ENCODE measurements at regions not wholly inside any gene's neighbourhood (a gene's known extent, or its start where the extent isn't known, plus 50 kb on each side); places are given as distances from the start of the nearest gene placed in this dataset.
"Not testable (repeated sequence)": the region's sequence is repeated elsewhere in the genome, so short reads cannot be mapped to it uniquely, and the experiment has no call there.

GRCh38 chr16:58882292-58882691, 148.2 kb upstream of the GOT2 start (continued):
- TF ChIP-seq, protein P1, sequence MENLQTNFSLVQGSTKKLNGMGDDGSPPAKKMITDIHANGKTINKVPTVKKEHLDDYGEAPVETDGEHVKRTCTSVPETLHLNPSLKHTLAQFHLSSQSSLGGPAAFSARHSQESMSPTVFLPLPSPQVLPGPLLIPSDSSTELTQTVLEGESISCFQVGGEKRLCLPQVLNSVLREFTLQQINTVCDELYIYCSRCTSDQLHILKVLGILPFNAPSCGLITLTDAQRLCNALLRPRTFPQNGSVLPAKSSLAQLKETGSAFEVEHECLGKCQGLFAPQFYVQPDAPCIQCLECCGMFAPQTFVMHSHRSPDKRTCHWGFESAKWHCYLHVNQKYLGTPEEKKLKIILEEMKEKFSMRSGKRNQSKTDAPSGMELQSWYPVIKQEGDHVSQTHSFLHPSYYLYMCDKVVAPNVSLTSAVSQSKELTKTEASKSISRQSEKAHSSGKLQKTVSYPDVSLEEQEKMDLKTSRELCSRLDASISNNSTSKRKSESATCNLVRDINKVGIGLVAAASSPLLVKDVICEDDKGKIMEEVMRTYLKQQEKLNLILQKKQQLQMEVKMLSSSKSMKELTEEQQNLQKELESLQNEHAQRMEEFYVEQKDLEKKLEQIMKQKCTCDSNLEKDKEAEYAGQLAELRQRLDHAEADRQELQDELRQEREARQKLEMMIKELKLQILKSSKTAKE (IDR thresholded peaks at IDR 0.05; ENCODE audit: low read depth, poor library complexity, severe bottlenecking): peak; percentile 19
- TF ChIP-seq RELB (IDR thresholded peaks at IDR 0.05; ENCODE audit: low read depth) (peak; percentile 66), SPI1 (IDR thresholded peaks at IDR 0.05; ENCODE audit: borderline replicate concordance, insufficient read depth, low read depth, low read length) (peak; percentile 24; the same call in 1 of the 2 replicates), JUNB (IDR thresholded peaks at IDR 0.05) (peak; percentile 39), MEF2A (IDR thresholded peaks at IDR 0.05; ENCODE audit: insufficient read depth, low read depth, low read length) (0 out of 2 replicates have a peak, but pooled peaks have one; percentile 46), NBN (IDR thresholded peaks at IDR 0.05) (peak; percentile 71), ZBED1 (IDR thresholded peaks at IDR 0.05; ENCODE audit: borderline replicate concordance) (peak; percentile 29; the same call in 1 of the 2 replicates), ESRRA (IDR thresholded peaks at IDR 0.05; ENCODE audit: low read length) (no peak), BACH1 (IDR thresholded peaks at IDR 0.05; ENCODE audit: borderline replicate concordance) (peak; percentile 59; the same call in 1 of the 2 replicates), DPF2 (IDR thresholded peaks at IDR 0.05) (peak; percentile 92), RUNX3 (IDR thresholded peaks at IDR 0.05; ENCODE audit: low read length) (peak; percentile 81), MEF2B (IDR thresholded peaks at IDR 0.05; ENCODE audit: partially characterized antibody, poor library complexity, severe bottlenecking) (peak; percentile 27), EP300 (IDR thresholded peaks at IDR 0.05; ENCODE audit: borderline replicate concordance in 1 of 2, control insufficient read depth in 1 of 2, low read depth in 2 of 2, low read length in 2 of 2) (peak in 1 of 2 experiments; percentile 69; a peak in 1 of 4 replicates), RBBP5 (conservative IDR thresholded peaks at IDR 0.05) (no peak)

- RAD21 ChIA-PET (ENCODE audit: unreplicated experiment); in situ Hi-C loops (cut with MboI); H3K36me3 ChIP-seq (ENCODE audit: control insufficient read depth in 2 of 2, insufficient read depth in 2 of 2, low read length in 1 of 2); BruUV-seq (replicated peaks); H3K79me2 ChIP-seq (ENCODE audit: control insufficient read depth, insufficient read depth, low read length); intact Hi-C loops (cut with micrococcal nuclease; ENCODE audit: unreplicated experiment); H2AFZ ChIP-seq (ENCODE audit: control insufficient read depth, low read depth, low read length); H3K4me2 ChIP-seq (ENCODE audit: control insufficient read depth, insufficient read depth); H3K27me3 ChIP-seq (replicated peaks in 1 of 2; ENCODE audit: control insufficient read depth in 2 of 2, insufficient read depth in 2 of 2, low read length in 1 of 2); H3K9ac ChIP-seq (ENCODE audit: control insufficient read depth, insufficient read depth, low read length); POLR2A ChIA-PET; H3K4me1 ChIP-seq (ENCODE audit: control insufficient read depth, insufficient read depth, low read length); H4K20me1 ChIP-seq (ENCODE audit: control insufficient read depth, insufficient read depth); CTCF ChIA-PET; FAIRE-seq; DNase-seq (ENCODE audit: low read depth, low spot score); H3K4me3 ChIP-seq; H3K9me3 ChIP-seq (replicated peaks; ENCODE audit: control insufficient read depth, insufficient read depth, low read length); H3K27ac ChIP-seq (ENCODE audit: control insufficient read depth, insufficient read depth); ATAC-seq: not testable (repeated sequence)
- SMC1A ChIA-PET (ENCODE audit: uncharacterized antibody, unreplicated experiment): interaction anchor here (1.5 to 2.1 kb wide), 2 partner anchors 23 to 28 kb away, joined by 3 to 6 read pairs; no protein-coding TSS in a partner anchor
- 43% methylated on average over 11 of the region's 11 CpGs for WGBS (ENCODE audit: insufficient coverage, insufficient replicate concordance, low lambda C conversion rate, missing lambda C conversion rate)
These were observed 144.5 kb upstream of the GOT2 start for GRCh38 chr16:58878641-58879040.
